OCI-LY7 (cell line): ENCODE measurements at regions not wholly inside any gene's neighbourhood (a gene's known extent, or its start where the extent isn't known, plus 50 kb on each side); places are given as distances from the start of the nearest gene placed in this dataset.

Experiments
- EZH2phosphoT487 ChIP-seq: fragments of 200-600 bp; sonication (generic); IDR thresholded peaks from 2 replicates; pipeline ENCODE4 v1.6.1; 2018; ENCODE audit warnings: low read depth, borderline replicate concordance, mild to moderate bottlenecking, mixed run types, antibody characterized with exemption, low read length, moderate library complexity, mixed read lengths
- TF ChIP-seq, protein P1 (sequence below): fragments of 200-600 bp; sonication (generic); conservative IDR thresholded peaks from 2 replicates; pipeline ENCODE4 v1.5.1; 2014; ENCODE audit warnings: mild to moderate bottlenecking, antibody characterized with exemption, low read length, moderate library complexity, mixed read lengths

GRCh38 chr15:75142499-75142898 is 59.2 kb upstream of the C15orf39 start:
- TF ChIP-seq, protein P1, sequence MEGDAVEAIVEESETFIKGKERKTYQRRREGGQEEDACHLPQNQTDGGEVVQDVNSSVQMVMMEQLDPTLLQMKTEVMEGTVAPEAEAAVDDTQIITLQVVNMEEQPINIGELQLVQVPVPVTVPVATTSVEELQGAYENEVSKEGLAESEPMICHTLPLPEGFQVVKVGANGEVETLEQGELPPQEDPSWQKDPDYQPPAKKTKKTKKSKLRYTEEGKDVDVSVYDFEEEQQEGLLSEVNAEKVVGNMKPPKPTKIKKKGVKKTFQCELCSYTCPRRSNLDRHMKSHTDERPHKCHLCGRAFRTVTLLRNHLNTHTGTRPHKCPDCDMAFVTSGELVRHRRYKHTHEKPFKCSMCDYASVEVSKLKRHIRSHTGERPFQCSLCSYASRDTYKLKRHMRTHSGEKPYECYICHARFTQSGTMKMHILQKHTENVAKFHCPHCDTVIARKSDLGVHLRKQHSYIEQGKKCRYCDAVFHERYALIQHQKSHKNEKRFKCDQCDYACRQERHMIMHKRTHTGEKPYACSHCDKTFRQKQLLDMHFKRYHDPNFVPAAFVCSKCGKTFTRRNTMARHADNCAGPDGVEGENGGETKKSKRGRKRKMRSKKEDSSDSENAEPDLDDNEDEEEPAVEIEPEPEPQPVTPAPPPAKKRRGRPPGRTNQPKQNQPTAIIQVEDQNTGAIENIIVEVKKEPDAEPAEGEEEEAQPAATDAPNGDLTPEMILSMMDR: no peak
- no peak for TF ChIP-seq EZH2phosphoT487
